ENCODE measurements at regions not wholly inside any gene's neighbourhood (a gene's known extent, or its start where the extent isn't known, plus 50 kb on each side); places are given as distances from the start of the nearest gene placed in this dataset.
A peak's percentile ranks its signal among the peaks of the same experiment; 100 is the strongest.

- H4K20me1 ChIP-seq (ENCODE audit: insufficient read depth, low read length), result no peaks in the 10 kb centered on the region
- no peaks in the 10 kb centered on the region for H3K4me1 ChIP-seq (ENCODE audit: insufficient read depth, low read length)
- H2AFZ ChIP-seq (ENCODE audit: low read depth, low read length), result no peak overlapping the region
- H3K36me3 Mint-ChIP-seq (ENCODE audit: low read depth, unreplicated experiment), result no peaks in the 10 kb centered on the region
- no peaks in the 10 kb centered on the region for H3K27me3 ChIP-seq (ENCODE audit: insufficient read depth, low read length)
- no peak overlapping the region for H3K4me3 ChIP-seq (ENCODE audit: insufficient read depth, low read depth, low read length)
- H3K79me2 ChIP-seq (ENCODE audit: insufficient read depth, low read length), result no peaks in the 10 kb centered on the region
- TF ChIP-seq EZH2 (IDR thresholded peaks at IDR 0.05; ENCODE audit: insufficient read depth, low read length) (no peak), CTCF (IDR thresholded peaks at IDR 0.05; ENCODE audit: insufficient read depth, low read depth, low read length) (no peak)
- H3K4me3 Mint-ChIP-seq (ENCODE audit: unreplicated experiment), result no peak overlapping the region
- DNase-seq (ENCODE audit: low read depth) (no peak), FAIRE-seq (no peak)
- H3K9ac ChIP-seq (ENCODE audit: low read length), result no peak overlapping the region
- H3K27ac Mint-ChIP-seq (ENCODE audit: unreplicated experiment), result no peak overlapping the region
- H3K27me3 Mint-ChIP-seq (ENCODE audit: low read depth, unreplicated experiment), result peaks cover 3% of the 10 kb centered on the region
- peaks cover 3% of the 10 kb centered on the region for H3K9me3 Mint-ChIP-seq (ENCODE audit: unreplicated experiment)
- no peak overlapping the region for H3K27ac ChIP-seq (ENCODE audit: low read depth, low read length)
- no peak overlapping the region for H3K4me2 ChIP-seq (ENCODE audit: low read length)
- no peaks in the 10 kb centered on the region for H3K36me3 ChIP-seq (ENCODE audit: insufficient read depth, low read length)
- no peaks in the 10 kb centered on the region for H3K9me3 ChIP-seq (ENCODE audit: insufficient read depth, low read depth, low read length)
- no peaks in the 10 kb centered on the region for H3K4me1 Mint-ChIP-seq (ENCODE audit: low read depth, unreplicated experiment)
Measured at GRCh38 chr4:181502611-181503010, 740.6 kb upstream of the TENM3 start.

- Histone ChIP-seq H3K79me2 (ENCODE audit: insufficient read depth, low read length) (no peaks in the 10 kb centered on the region), H3K36me3 (ENCODE audit: insufficient read depth, low read length) (no peaks in the 10 kb centered on the region), H3K9ac (ENCODE audit: low read length) (no peak overlapping the region), H3K4me2 (ENCODE audit: low read length) (peak overlapping the region; percentile 48), H2AFZ (ENCODE audit: low read depth, low read length) (peak overlapping the region; percentile 42), H3K4me1 (ENCODE audit: insufficient read depth, low read length) (no peaks in the 10 kb centered on the region), H3K4me3 (ENCODE audit: insufficient read depth, low read depth, low read length) (peak overlapping the region; percentile 3), H4K20me1 (ENCODE audit: insufficient read depth, low read length) (no peaks in the 10 kb centered on the region), H3K27ac (ENCODE audit: low read depth, low read length) (no peak overlapping the region), H3K9me3 (ENCODE audit: insufficient read depth, low read depth, low read length) (no peaks in the 10 kb centered on the region), H3K27me3 (ENCODE audit: insufficient read depth, low read length) (no peaks in the 10 kb centered on the region)
- DNase-seq (ENCODE audit: low read depth) (peak; percentile 18), FAIRE-seq (no peak)
- Mint-ChIP-seq H3K4me1 (ENCODE audit: low read depth, unreplicated experiment) (no peaks in the 10 kb centered on the region), H3K27me3 (ENCODE audit: low read depth, unreplicated experiment) (peaks cover 3% of the 10 kb centered on the region), H3K9me3 (ENCODE audit: unreplicated experiment) (peaks cover 3% of the 10 kb centered on the region), H3K4me3 (ENCODE audit: unreplicated experiment) (no peak overlapping the region), H3K36me3 (ENCODE audit: low read depth, unreplicated experiment) (no peaks in the 10 kb centered on the region), H3K27ac (ENCODE audit: unreplicated experiment) (no peak overlapping the region)
- TF ChIP-seq CTCF (IDR thresholded peaks at IDR 0.05; ENCODE audit: insufficient read depth, low read depth, low read length) (no peak), EZH2 (IDR thresholded peaks at IDR 0.05; ENCODE audit: insufficient read depth, low read length) (no peak)
Measured at GRCh38 chr4:181503687-181504390, 739.4 kb upstream of the TENM3 start.

- DNase-seq (ENCODE audit: low read depth) (no peak), FAIRE-seq (no peak)
- H3K4me3 ChIP-seq (ENCODE audit: insufficient read depth, low read depth, low read length), result no peak overlapping the region
- no peak overlapping the region for H3K27ac ChIP-seq (ENCODE audit: low read depth, low read length)
- no peaks in the 10 kb centered on the region for H3K79me2 ChIP-seq (ENCODE audit: insufficient read depth, low read length)
- H3K27me3 ChIP-seq (ENCODE audit: insufficient read depth, low read length), result no peaks in the 10 kb centered on the region
- H3K9me3 ChIP-seq (ENCODE audit: insufficient read depth, low read depth, low read length), result no peaks in the 10 kb centered on the region
- H3K4me2 ChIP-seq (ENCODE audit: low read length), result no peak overlapping the region
- TF ChIP-seq EZH2 (IDR thresholded peaks at IDR 0.05; ENCODE audit: insufficient read depth, low read length), result no peak
- TF ChIP-seq CTCF (IDR thresholded peaks at IDR 0.05; ENCODE audit: insufficient read depth, low read depth, low read length), result no peak
- Mint-ChIP-seq H3K9me3 (ENCODE audit: unreplicated experiment) (no peaks in the 10 kb centered on the region), H3K27ac (ENCODE audit: unreplicated experiment) (no peak overlapping the region), H3K27me3 (ENCODE audit: low read depth, unreplicated experiment) (peaks cover 3% of the 10 kb centered on the region), H3K4me1 (ENCODE audit: low read depth, unreplicated experiment) (no peaks in the 10 kb centered on the region), H3K4me3 (ENCODE audit: unreplicated experiment) (no peak overlapping the region), H3K36me3 (ENCODE audit: low read depth, unreplicated experiment) (no peaks in the 10 kb centered on the region)
- no peaks in the 10 kb centered on the region for H3K36me3 ChIP-seq (ENCODE audit: insufficient read depth, low read length)
- H3K9ac ChIP-seq (ENCODE audit: low read length), result no peak overlapping the region
- H4K20me1 ChIP-seq (ENCODE audit: insufficient read depth, low read length), result no peaks in the 10 kb centered on the region
- no peaks in the 10 kb centered on the region for H3K4me1 ChIP-seq (ENCODE audit: insufficient read depth, low read length)
- no peak overlapping the region for H2AFZ ChIP-seq (ENCODE audit: low read depth, low read length)
Measured at GRCh38 chr4:181504924-181505323, 738.3 kb upstream of the TENM3 start.
